Keratinocyte (primary cell): ENCODE measurements at regions not wholly inside any gene's neighbourhood (a gene's known extent, or its start where the extent isn't known, plus 50 kb on each side); places are given as distances from the start of the nearest gene placed in this dataset.
A peak's percentile ranks its signal among the peaks of the same experiment; 100 is the strongest.
"Not testable (repeated sequence)": the region's sequence is repeated elsewhere in the genome, so short reads cannot be mapped to it uniquely, and the experiment has no call there.

ENCODE experiments used
- DNase-seq: peaks from one replicate; pipeline ENCODE4 v3.0.0-alpha.2; 2011; ENCODE audit warnings: low read depth, missing footprints, low spot score
- FAIRE-seq: peaks from 2 replicates; lab custom pipeline; 2011; peaks lifted over from hg19 to GRCh38; lab: Jason Lieb, UNC
- H2AFZ ChIP-seq: 2 replicates; pipeline ENCODE4 v1.6.0; 2012; ENCODE audit warnings: low read length, control low read depth, inconsistent platforms; ENCODE audit not compliant: control insufficient read depth
- H3K27ac ChIP-seq: 2 replicates; pipeline ENCODE4 v1.5.1; 2011; ENCODE audit warnings: low read length; ENCODE audit not compliant: control insufficient read depth, insufficient read depth
- H3K27me3 ChIP-seq: 3 replicates; pipeline ENCODE4 v1.6.0; 2011; ENCODE audit warnings: low read length; ENCODE audit not compliant: control insufficient read depth, insufficient read depth; ENCODE audit errors: extremely low read depth
- H3K36me3 ChIP-seq, 2 experiments: 2 replicates in 1 of 2; 3 replicates in 1 of 2; pipeline ENCODE4 v1.5.1; 2011; ENCODE audit warnings: low read length in 2 of 2, mild to moderate bottlenecking in 1 of 2; ENCODE audit not compliant: control insufficient read depth in 2 of 2, insufficient read depth in 2 of 2; ENCODE audit errors: extremely low read depth in 1 of 2
- H3K4me1 ChIP-seq: 3 replicates; pipeline ENCODE4 v1.5.1; 2011; ENCODE audit warnings: low read length; ENCODE audit not compliant: control insufficient read depth, insufficient read depth; ENCODE audit errors: extremely low read depth
- H3K4me2 ChIP-seq: 3 replicates; pipeline ENCODE4 v1.6.0; 2011; ENCODE audit warnings: low read depth, low read length; ENCODE audit not compliant: control insufficient read depth, insufficient read depth; ENCODE audit errors: extremely low read depth
- H3K4me3 ChIP-seq, 3 experiments: fragments of 200-600 bp in 1 of 3; sonication (generic) in 1 of 3; 2 replicates in 2 of 3; 3 replicates in 1 of 3; pipeline ENCODE4 v1.5.1; 2011 to 2016; ENCODE audit warnings: low read length in 3 of 3, mild to moderate bottlenecking in 3 of 3, control low read depth in 2 of 3, inconsistent platforms in 1 of 3, low read depth in 1 of 3, mixed read lengths in 1 of 3, mixed run types in 1 of 3, moderate library complexity in 1 of 3; ENCODE audit not compliant: control insufficient read depth in 2 of 3, insufficient read depth in 2 of 3; ENCODE audit errors: extremely low read depth in 1 of 3
- H3K79me2 ChIP-seq: 2 replicates; pipeline ENCODE4 v1.6.0; 2012; ENCODE audit warnings: low read length; ENCODE audit not compliant: control insufficient read depth, insufficient read depth
- H3K9ac ChIP-seq: 3 replicates; pipeline ENCODE4 v1.6.0; 2011; ENCODE audit warnings: low read length; ENCODE audit not compliant: control insufficient read depth, insufficient read depth; ENCODE audit errors: extremely low read depth
- H3K9me1 ChIP-seq: 3 replicates; pipeline ENCODE4 v1.6.0; 2011; ENCODE audit warnings: low read length; ENCODE audit not compliant: control insufficient read depth, insufficient read depth; ENCODE audit errors: extremely low read depth
- H3K9me3 ChIP-seq: 2 replicates; pipeline ENCODE4 v1.5.1; 2012; ENCODE audit warnings: low read depth, low read length; ENCODE audit not compliant: control insufficient read depth
- H4K20me1 ChIP-seq: 3 replicates; pipeline ENCODE4 v1.6.0; 2011; ENCODE audit warnings: low read length; ENCODE audit not compliant: control insufficient read depth, insufficient read depth; ENCODE audit errors: extremely low read depth
- EZH2 ChIP-seq: IDR thresholded peaks from one replicate; pipeline ENCODE4 v1.6.1; 2012; ENCODE audit warnings: inconsistent platforms, mild to moderate bottlenecking, low read length, moderate library complexity
- dilution Hi-C: fragments of 300-500 bp; cut with MboI; formaldehyde crosslinking; loops from one replicate; pipeline ENCODE4 v1.7.0; 2020; ENCODE audit warnings: low sequenced_read_pairs; ENCODE audit not compliant: extremely low pct_ligation_motif_present
- TF ChIP-seq, protein P1 (sequence below), 3 experiments: IDR thresholded peaks in 1 of 3; conservative IDR thresholded peaks in 1 of 3; optimal IDR thresholded peaks in 1 of 3; 2 replicates in 2 of 3; 3 replicates in 1 of 3; pipeline versions ENCODE3 to v1.5.1; 2011; ENCODE audit warnings: low read length in 3 of 3, mild to moderate bottlenecking in 3 of 3, moderate library complexity in 2 of 3, control low read depth in 1 of 3, inconsistent platforms in 1 of 3; ENCODE audit not compliant: insufficient read depth in 2 of 3; ENCODE audit errors: extremely low read depth in 1 of 3

DNA sequence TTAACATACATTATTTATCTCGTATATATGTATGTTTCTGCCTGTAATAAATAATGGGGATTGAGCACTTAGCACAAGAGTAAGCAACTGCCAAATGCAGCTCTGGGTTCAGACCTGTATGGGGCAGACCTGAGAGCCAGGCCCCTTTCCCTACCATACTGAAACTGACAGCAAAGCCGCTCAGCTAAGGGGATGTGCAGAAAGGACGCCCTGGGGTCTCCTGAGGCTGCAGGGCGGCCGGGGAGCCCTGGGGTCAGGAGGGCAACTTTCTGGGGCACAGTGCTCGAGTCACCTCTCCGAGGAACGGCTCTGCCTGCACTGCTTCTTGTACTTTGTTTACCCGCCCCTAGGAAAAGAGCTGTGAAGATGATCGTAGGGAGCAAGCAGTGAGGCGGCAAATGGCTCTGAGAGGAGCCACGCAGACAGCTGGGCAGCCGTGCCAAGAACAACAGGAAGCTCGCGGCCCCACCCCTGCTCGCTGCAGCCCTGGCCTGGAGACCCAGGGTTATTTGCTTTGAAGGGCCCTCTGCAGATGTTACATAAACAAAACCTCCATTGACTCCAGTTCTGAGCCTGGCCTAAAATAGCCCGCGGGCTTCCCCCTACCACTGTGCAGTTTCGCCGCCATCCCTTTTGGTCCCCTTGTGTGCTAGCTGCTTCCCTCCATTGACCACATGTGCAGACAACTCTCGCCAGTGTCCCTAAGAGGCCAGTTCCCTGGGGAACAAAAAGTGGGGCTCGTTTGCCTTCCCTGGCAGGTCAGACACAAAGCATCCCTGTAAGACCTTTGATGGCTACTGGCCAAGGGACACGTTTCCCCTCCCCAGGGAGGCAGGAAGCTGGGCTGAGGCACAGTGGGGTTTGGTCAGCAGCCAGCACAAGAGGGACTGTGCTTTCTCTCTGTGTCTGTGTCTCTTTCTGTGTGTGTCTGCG, 111.3 kb upstream of the LNX1 start:
- H3K9me3 ChIP-seq, result no peaks in the 10 kb centered on the region
- no peaks in the 10 kb centered on the region for H3K79me2 ChIP-seq
- FAIRE-seq, result no peak
- dilution Hi-C loops, result no loop called here
- H3K27me3 ChIP-seq, result no peaks in the 10 kb centered on the region
- peak overlapping the region; percentile 47 for H3K4me2 ChIP-seq
- H2AFZ ChIP-seq, result peak overlapping the region; percentile 61
- H3K4me3 ChIP-seq, result peak overlapping the region in 1 of 3 experiments; percentile 21
- H3K36me3 ChIP-seq, result no peaks in the 10 kb centered on the region
- peaks cover 10% of the 10 kb centered on the region for H3K4me1 ChIP-seq
- no peak for DNase-seq
- no peak for TF ChIP-seq EZH2
- TF ChIP-seq, protein P1, sequence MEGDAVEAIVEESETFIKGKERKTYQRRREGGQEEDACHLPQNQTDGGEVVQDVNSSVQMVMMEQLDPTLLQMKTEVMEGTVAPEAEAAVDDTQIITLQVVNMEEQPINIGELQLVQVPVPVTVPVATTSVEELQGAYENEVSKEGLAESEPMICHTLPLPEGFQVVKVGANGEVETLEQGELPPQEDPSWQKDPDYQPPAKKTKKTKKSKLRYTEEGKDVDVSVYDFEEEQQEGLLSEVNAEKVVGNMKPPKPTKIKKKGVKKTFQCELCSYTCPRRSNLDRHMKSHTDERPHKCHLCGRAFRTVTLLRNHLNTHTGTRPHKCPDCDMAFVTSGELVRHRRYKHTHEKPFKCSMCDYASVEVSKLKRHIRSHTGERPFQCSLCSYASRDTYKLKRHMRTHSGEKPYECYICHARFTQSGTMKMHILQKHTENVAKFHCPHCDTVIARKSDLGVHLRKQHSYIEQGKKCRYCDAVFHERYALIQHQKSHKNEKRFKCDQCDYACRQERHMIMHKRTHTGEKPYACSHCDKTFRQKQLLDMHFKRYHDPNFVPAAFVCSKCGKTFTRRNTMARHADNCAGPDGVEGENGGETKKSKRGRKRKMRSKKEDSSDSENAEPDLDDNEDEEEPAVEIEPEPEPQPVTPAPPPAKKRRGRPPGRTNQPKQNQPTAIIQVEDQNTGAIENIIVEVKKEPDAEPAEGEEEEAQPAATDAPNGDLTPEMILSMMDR (optimal IDR thresholded peaks at IDR 0.05 in 1 of 3, IDR thresholded peaks at IDR 0.05 in 1 of 3, conservative IDR thresholded peaks at IDR 0.05 in 1 of 3; ENCODE audit: extremely low read depth in 1 of 3, insufficient read depth in 2 of 3, low read length in 3 of 3), result no peak
- H4K20me1 ChIP-seq, result no peaks in the 10 kb centered on the region
- no peaks in the 10 kb centered on the region for H3K9me1 ChIP-seq
- H3K9ac ChIP-seq, result no peak overlapping the region
- H3K27ac ChIP-seq, result no peak overlapping the region

DNA sequence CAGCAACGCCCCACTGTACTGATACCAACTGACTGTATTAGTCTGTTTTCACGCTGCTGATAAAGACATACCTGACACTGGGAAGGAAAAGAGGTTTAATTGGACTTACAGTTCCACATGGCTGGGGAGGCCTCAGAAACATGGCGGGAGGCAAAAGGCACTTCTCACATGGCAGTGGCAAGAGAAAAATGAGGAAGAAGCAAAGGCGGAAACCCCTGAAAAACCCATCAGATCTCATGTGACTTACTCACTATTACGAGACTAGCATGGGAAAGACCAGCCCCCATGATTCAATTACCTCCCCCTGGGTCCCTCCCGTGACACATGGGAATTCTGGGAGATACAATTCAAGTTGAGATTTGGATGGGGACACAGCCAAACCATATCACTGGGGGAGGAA, 110.0 kb upstream of the LNX1 start:
- H2AFZ ChIP-seq, H4K20me1 ChIP-seq, DNase-seq, H3K36me3 ChIP-seq, H3K4me2 ChIP-seq, H3K27ac ChIP-seq, H3K4me3 ChIP-seq, H3K27me3 ChIP-seq, FAIRE-seq, H3K9me3 ChIP-seq, H3K9ac ChIP-seq, dilution Hi-C loops, H3K79me2 ChIP-seq, H3K9me1 ChIP-seq: not testable (repeated sequence)
- H3K4me1 ChIP-seq, result peaks cover 10% of the 10 kb centered on the region

DNA sequence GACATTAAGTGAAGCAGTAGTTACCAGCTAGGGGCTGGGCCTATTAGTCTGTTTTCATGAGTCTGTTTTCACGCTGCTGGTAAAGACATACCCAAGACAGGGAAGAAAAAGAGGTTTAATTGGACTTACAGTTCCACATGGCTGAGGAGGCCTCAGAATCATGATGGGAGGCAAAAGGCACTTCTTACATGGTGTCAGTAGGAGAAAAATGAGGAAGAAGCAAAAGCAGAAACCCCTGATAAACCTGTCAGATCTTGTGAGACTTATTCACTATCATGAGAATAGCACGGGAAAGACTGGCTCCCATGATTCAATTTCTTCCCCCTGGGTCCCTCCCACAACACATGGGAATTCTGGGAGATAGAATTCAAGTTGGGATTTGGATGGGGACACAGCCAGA, 108.0 kb upstream of the LNX1 start:
- H3K36me3 ChIP-seq, dilution Hi-C loops, H3K4me3 ChIP-seq, H3K9me3 ChIP-seq, H3K79me2 ChIP-seq, FAIRE-seq, H4K20me1 ChIP-seq, H3K9me1 ChIP-seq, H3K9ac ChIP-seq, DNase-seq, H3K27me3 ChIP-seq, H3K4me2 ChIP-seq, H3K27ac ChIP-seq, H2AFZ ChIP-seq: not testable (repeated sequence)
- peaks cover 10% of the 10 kb centered on the region for H3K4me1 ChIP-seq
